SU-DHL-6 (cell line): ENCODE measurements at regions not wholly inside any gene's neighbourhood (a gene's known extent, or its start where the extent isn't known, plus 50 kb on each side); places are given as distances from the start of the nearest gene placed in this dataset.

Experiments
- H2AFZ ChIP-seq: fragments of 200-600 bp; sonication (generic); 2 replicates; pipeline ENCODE4 v1.6.1; 2014; ENCODE audit warnings: low read depth, mild to moderate bottlenecking, moderate library complexity, mixed read lengths, antibody characterized with exemption, low read length; ENCODE audit not compliant: severe bottlenecking
- H3F3A ChIP-seq: fragments of 200-600 bp; shearing (Covaris generic); 2 replicates; pipeline ENCODE4 v1.6.0; 2016; ENCODE audit warnings: antibody characterized with exemption, mild to moderate bottlenecking; ENCODE audit not compliant: insufficient read depth
- H3K27ac ChIP-seq: fragments of 200-600 bp; sonication (generic); 2 replicates; pipeline ENCODE4 v1.5.1; 2016; ENCODE audit warnings: low read depth, mild to moderate bottlenecking, low read length, moderate library complexity, mixed read lengths
- H3K27me3 ChIP-seq: fragments of 200-600 bp; sonication (generic), shearing (Covaris generic); 2 replicates; pipeline ENCODE4 v1.6.0; 2014; ENCODE audit warnings: mild to moderate bottlenecking, low read length
- H3K36me3 ChIP-seq: fragments of 200-600 bp; sonication (generic); 2 replicates; pipeline ENCODE4 v1.6.1; 2014; ENCODE audit warnings: mild to moderate bottlenecking, low read length, mixed read lengths
- H3K4me2 ChIP-seq: fragments of 300-600, 200-600 bp; shearing (Covaris generic), sonication (generic); 2 replicates; pipeline ENCODE4 v1.6.0; 2014; ENCODE audit warnings: low read length, low read depth, mild to moderate bottlenecking; ENCODE audit not compliant: poor library complexity, severe bottlenecking
- H3K4me3 ChIP-seq: fragments of 200-600 bp; sonication (generic); 2 replicates; pipeline ENCODE4 v1.5.1; 2014; ENCODE audit warnings: antibody characterized with exemption, low read length, mild to moderate bottlenecking, mixed read lengths; ENCODE audit not compliant: insufficient read depth, poor library complexity, severe bottlenecking
- H3K79me2 ChIP-seq: fragments of 200-600 bp; sonication (generic); 2 replicates; pipeline ENCODE4 v1.6.1; 2014; ENCODE audit warnings: mild to moderate bottlenecking, low read length, moderate library complexity; ENCODE audit not compliant: insufficient read depth
- H3K9ac ChIP-seq: fragments of 200-600 bp; sonication (generic); 2 replicates; pipeline ENCODE4 v1.7.0; 2014; ENCODE audit warnings: mild to moderate bottlenecking, low read length
- H3K9me2 ChIP-seq: fragments of 200-600 bp; sonication (generic); replicated peaks from 2 replicates; pipeline ENCODE4 v1.6.1; 2014; ENCODE audit warnings: low read length; ENCODE audit not compliant: insufficient read depth
- H3K9me3 ChIP-seq: fragments of 200-600 bp; sonication (generic); 2 replicates; pipeline ENCODE4 v1.6.1; 2014; ENCODE audit warnings: low read length, mixed read lengths; ENCODE audit not compliant: insufficient read depth
- H4K20me1 ChIP-seq: fragments of 200-600 bp; sonication (generic); 2 replicates; pipeline ENCODE4 v1.6.1; 2014; ENCODE audit warnings: low read depth, mild to moderate bottlenecking, antibody characterized with exemption, low read length, moderate library complexity, mixed read lengths
- CTCF ChIP-seq: fragments of 200-600 bp; sonication (generic); IDR thresholded peaks from one replicate; pipeline ENCODE4 v1.5.1; 2017; ENCODE audit warnings: antibody characterized with exemption, mild to moderate bottlenecking, low read length, moderate library complexity; ENCODE audit not compliant: insufficient read depth, poor library complexity, severe bottlenecking
- EZH2phosphoT487 ChIP-seq: fragments of 200-600 bp; sonication (generic), shearing (Covaris generic); conservative IDR thresholded peaks from 2 replicates; pipeline ENCODE4 v1.6.1; 2018; ENCODE audit warnings: mild to moderate bottlenecking, antibody characterized with exemption, low read length, moderate library complexity, mixed read lengths

- H3K27ac ChIP-seq: no peak overlapping the region
- H3K27me3 ChIP-seq: no peaks in the 10 kb centered on the region
Observed at GRCh38 chr10:57798830-57799229, 468.9 kb downstream of the IPMK start.

GRCh38 chr10:57791546-57791945 lies 476.1 kb downstream of the IPMK start:
- no peaks in the 10 kb centered on the region for H3F3A ChIP-seq
- no peak overlapping the region for H2AFZ ChIP-seq
- no peaks in the 10 kb centered on the region for H3K9me3 ChIP-seq
- TF ChIP-seq EZH2phosphoT487 (no peak), CTCF (no peak)
- H3K4me2 ChIP-seq: no peak overlapping the region
- no peaks in the 10 kb centered on the region for H3K36me3 ChIP-seq
- no peak overlapping the region for H3K9ac ChIP-seq
- no peaks in the 10 kb centered on the region for H3K9me2 ChIP-seq
- no peak overlapping the region for H3K27ac ChIP-seq
- H3K79me2 ChIP-seq: no peaks in the 10 kb centered on the region
- H3K4me3 ChIP-seq: no peak overlapping the region
- H3K27me3 ChIP-seq: no peaks in the 10 kb centered on the region
- H4K20me1 ChIP-seq: no peaks in the 10 kb centered on the region

More at GRCh38 chr10:57798830-57799229, 468.9 kb downstream of the IPMK start:
- no peak for TF ChIP-seq CTCF
- no peak for TF ChIP-seq EZH2phosphoT487
- Histone ChIP-seq H3K79me2 (no peaks in the 10 kb centered on the region), H3F3A (no peaks in the 10 kb centered on the region), H3K9ac (no peak overlapping the region), H3K36me3 (no peaks in the 10 kb centered on the region), H4K20me1 (no peaks in the 10 kb centered on the region; the same call in 1 of the 2 replicates), H2AFZ (no peak overlapping the region), H3K9me2 (no peaks in the 10 kb centered on the region), H3K9me3 (no peaks in the 10 kb centered on the region), H3K4me3 (no peak overlapping the region), H3K4me2 (no peak overlapping the region)

- no peaks in the 10 kb centered on the region for H3K9me2 ChIP-seq
- no peak overlapping the region for H3K9ac ChIP-seq
- H3K4me2 ChIP-seq: no peak overlapping the region
- no peaks in the 10 kb centered on the region for H3K27me3 ChIP-seq
- H3K79me2 ChIP-seq: no peaks in the 10 kb centered on the region
- H3K27ac ChIP-seq: no peak overlapping the region
- no peak for TF ChIP-seq EZH2phosphoT487
- TF ChIP-seq CTCF: no peak
- no peak overlapping the region for H3K4me3 ChIP-seq
- no peaks in the 10 kb centered on the region for H3F3A ChIP-seq
- no peak overlapping the region for H2AFZ ChIP-seq
- H3K36me3 ChIP-seq: no peaks in the 10 kb centered on the region
- H4K20me1 ChIP-seq: no peaks in the 10 kb centered on the region
- H3K9me3 ChIP-seq: no peaks in the 10 kb centered on the region
Observed at GRCh38 chr10:57790703-57791102, 477.0 kb downstream of the IPMK start.

- H3K36me3 ChIP-seq: no peaks in the 10 kb centered on the region
- H4K20me1 ChIP-seq: no peaks in the 10 kb centered on the region
- H3K9me3 ChIP-seq: no peaks in the 10 kb centered on the region
- H3K27ac ChIP-seq: no peak overlapping the region
- H3K9ac ChIP-seq: no peak overlapping the region
- no peak overlapping the region for H2AFZ ChIP-seq
- H3F3A ChIP-seq: no peaks in the 10 kb centered on the region
- no peaks in the 10 kb centered on the region for H3K9me2 ChIP-seq
- no peaks in the 10 kb centered on the region for H3K79me2 ChIP-seq
- H3K27me3 ChIP-seq: no peaks in the 10 kb centered on the region
- H3K4me3 ChIP-seq: no peak overlapping the region
- no peak overlapping the region for H3K4me2 ChIP-seq
- no peak for TF ChIP-seq CTCF
- no peak for TF ChIP-seq EZH2phosphoT487
Observed at GRCh38 chr10:57788117-57788516, 479.6 kb downstream of the IPMK start.
